Endothelial cell of umbilical vein (primary cell): ENCODE measurements at regions not wholly inside any gene's neighbourhood (a gene's known extent, or its start where the extent isn't known, plus 50 kb on each side); places are given as distances from the start of the nearest gene placed in this dataset.

Experiments used
- BruUV-seq: library from RNA; stranded (reverse); fragments of 400-500 nt; replicated peaks from 2 replicates; lab custom pipeline; 2021; lab: Mats Ljungman, UMichigan
- CTCF ChIA-PET: fragments of 300-600, 350-600 bp; sonication (Branson Sonifier 250); formaldehyde crosslinking; loops from one replicate; lab custom pipeline; 2021; ENCODE audit warnings: antibody characterized with exemption, inconsistent platforms; lab: Charles Lee
- POLR2A ChIA-PET: fragments of 300-600, 350-600 bp; sonication (Branson Sonifier 250); formaldehyde crosslinking; loops from one replicate; lab custom pipeline; 2021; ENCODE audit warnings: antibody characterized with exemption, inconsistent platforms; lab: Charles Lee
- DNase-seq: peaks from one replicate; pipeline ENCODE4 v3.0.0-alpha.2; 2011; ENCODE audit warnings: low read depth, low spot score
- FAIRE-seq: peaks from 2 replicates; lab custom pipeline; 2011; peaks lifted over from hg19 to GRCh38; lab: Jason Lieb, UNC
- H2AFZ ChIP-seq: 2 replicates; pipeline ENCODE4 v1.6.0; 2012; ENCODE audit warnings: low read depth, low read length, control low read depth, inconsistent platforms
- H3K27ac ChIP-seq: 2 replicates; pipeline ENCODE4 v1.5.1; 2011; ENCODE audit warnings: low read depth, mild to moderate bottlenecking, control low read depth, low read length, moderate library complexity; ENCODE audit not compliant: insufficient read depth
- H3K27me3 ChIP-seq, 2 experiments: 2 replicates each; pipeline versions ENCODE4 v1.6.0 to v1.6.1; 2011; ENCODE audit warnings: low read length in 2 of 2, mixed read lengths in 1 of 2; ENCODE audit not compliant: control insufficient read depth in 2 of 2, insufficient read depth in 2 of 2
- H3K36me3 ChIP-seq, 2 experiments: 2 replicates in 1 of 2; 3 replicates in 1 of 2; pipeline ENCODE4 v1.5.1; 2011; ENCODE audit warnings: low read length in 2 of 2, mild to moderate bottlenecking in 1 of 2, moderate library complexity in 1 of 2; ENCODE audit not compliant: control insufficient read depth in 2 of 2, insufficient read depth in 2 of 2; ENCODE audit errors: extremely low read depth in 1 of 2
- H3K4me1 ChIP-seq: 3 replicates; pipeline ENCODE4 v1.5.1; 2011; ENCODE audit warnings: mild to moderate bottlenecking, low read length; ENCODE audit not compliant: control insufficient read depth, insufficient read depth; ENCODE audit errors: extremely low read depth
- H3K4me2 ChIP-seq: 2 replicates; pipeline ENCODE4 v1.6.1; 2011; ENCODE audit warnings: low read length, control low read depth, mixed read lengths; ENCODE audit not compliant: insufficient read depth
- H3K4me3 ChIP-seq, 3 experiments: fragments of 200-600 bp in 1 of 3; sonication (generic), shearing (Covaris generic) in 1 of 3; replicated peaks in 1 of 3; 2 replicates each; pipeline ENCODE4 v1.5.1; 2011 to 2016; ENCODE audit warnings: control low read depth in 3 of 3, low read length in 3 of 3, mild to moderate bottlenecking in 2 of 3, inconsistent platforms in 1 of 3, low read depth in 1 of 3, moderate library complexity in 1 of 3; ENCODE audit not compliant: insufficient read depth in 1 of 3
- H3K79me2 ChIP-seq: 2 replicates; pipeline ENCODE4 v1.6.0; 2012; ENCODE audit warnings: low read length, inconsistent platforms; ENCODE audit not compliant: control insufficient read depth, insufficient read depth
- H3K9ac ChIP-seq: replicated peaks from 2 replicates; pipeline ENCODE3; 2011; ENCODE audit warnings: low read length, control low read depth; ENCODE audit not compliant: insufficient read depth; ENCODE audit errors: extremely low read depth
- H3K9me1 ChIP-seq: replicated peaks from 3 replicates; pipeline ENCODE4 v1.6.0; 2011; ENCODE audit warnings: mild to moderate bottlenecking, low read length; ENCODE audit not compliant: control insufficient read depth, insufficient read depth; ENCODE audit errors: extremely low read depth
- H3K9me3 ChIP-seq: replicated peaks from 2 replicates; pipeline ENCODE4 v1.5.1; 2012; ENCODE audit warnings: low read length, inconsistent platforms; ENCODE audit not compliant: control insufficient read depth, insufficient read depth
- H4K20me1 ChIP-seq: replicated peaks from 2 replicates; pipeline ENCODE3; 2011; ENCODE audit warnings: mild to moderate bottlenecking, low read length; ENCODE audit not compliant: control insufficient read depth, insufficient read depth; ENCODE audit errors: extremely low read depth
- CTCF ChIP-seq, 2 donors: IDR thresholded peaks; 1 replicate in 1 of 2; 2 replicates in 1 of 2; pipeline ENCODE4 v1.5.1; 2011; ENCODE audit warnings: low read length in 2 of 2, mild to moderate bottlenecking in 2 of 2, moderate library complexity in 2 of 2, control low read depth in 1 of 2, inconsistent platforms in 1 of 2, low read depth in 1 of 2; ENCODE audit not compliant: insufficient read depth in 1 of 2; ENCODE audit errors: extremely low read depth in 1 of 2
- EZH2 ChIP-seq: IDR thresholded peaks from 2 replicates; pipeline ENCODE4 v1.6.1; 2012; ENCODE audit warnings: borderline replicate concordance, low read depth, mild to moderate bottlenecking, moderate library complexity, low read length, inconsistent platforms; ENCODE audit not compliant: severe bottlenecking
- FOS ChIP-seq: IDR thresholded peaks from 2 replicates; pipeline ENCODE4 v1.6.1; 2011; ENCODE audit warnings: mild to moderate bottlenecking, low read length, moderate library complexity, borderline replicate concordance; ENCODE audit not compliant: insufficient read depth
- GATA2 ChIP-seq: IDR thresholded peaks from 2 replicates; pipeline ENCODE4 v1.7.0; 2011; ENCODE audit warnings: low read depth, mild to moderate bottlenecking, moderate library complexity, mixed read lengths, low read length; ENCODE audit not compliant: insufficient read length, insufficient read depth
- JUN ChIP-seq: IDR thresholded peaks from 2 replicates; pipeline ENCODE4 v1.6.1; 2011; ENCODE audit warnings: borderline replicate concordance, low read depth; ENCODE audit not compliant: insufficient read length, insufficient read depth
- MAX ChIP-seq: IDR thresholded peaks from 2 replicates; pipeline ENCODE4 v1.6.1; 2011; ENCODE audit not compliant: insufficient read depth, insufficient read length
- MYC ChIP-seq: IDR thresholded peaks from one replicate; pipeline ENCODE4 v1.6.1; 2011; ENCODE audit warnings: mild to moderate bottlenecking, low read depth, low read length
- POLR2A ChIP-seq: IDR thresholded peaks from 2 replicates; pipeline ENCODE4 v1.6.1; 2012; ENCODE audit warnings: low read depth, mild to moderate bottlenecking, control low read depth, low read length
- POLR2AphosphoS5 ChIP-seq: IDR thresholded peaks from 2 replicates; pipeline ENCODE4 v1.6.1; 2012; ENCODE audit warnings: low read depth, mild to moderate bottlenecking, control low read depth, low read length, moderate library complexity; ENCODE audit not compliant: insufficient read depth
- dilution Hi-C: fragments of 300-500 bp; cut with MboI; formaldehyde crosslinking; loops from one replicate; pipeline ENCODE4 v1.15.0; 2019; ENCODE audit warnings: low sequenced_read_pairs; ENCODE audit not compliant: extremely low pct_ligation_motif_present
- intact Hi-C: fragments of 100-400 bp; cut with micrococcal nuclease; formaldehyde crosslinking; loops from one replicate; pipeline ENCODE4 v1.10.0; 2022

GRCh38 chr6:77332915-77333623 lies 130.2 kb downstream of the HTR1B start:
- dilution Hi-C loops: no loop called here
- no peaks in the 10 kb centered on the region for H3K27me3 ChIP-seq
- H3K9me3 ChIP-seq: peaks cover 2% of the 10 kb centered on the region
- DNase-seq (no peak), FAIRE-seq (no peak)
- BruUV-seq: no TSS peak
- no peaks in the 10 kb centered on the region for H3K79me2 ChIP-seq
- H3K4me2 ChIP-seq: no peak overlapping the region
- H3K9me1 ChIP-seq: no peaks in the 10 kb centered on the region
- H3K9ac ChIP-seq: no peak overlapping the region
- intact Hi-C loops: no loop called here
- POLR2A ChIA-PET: no interaction called here
- no peak overlapping the region for H3K4me3 ChIP-seq
- TF ChIP-seq JUN (no peak), POLR2AphosphoS5 (no peak), GATA2 (no peak), MAX (no peak), MYC (no peak), POLR2A (no peak), EZH2 (no peak), CTCF (IDR thresholded peaks at IDR 0.05; ENCODE audit: extremely low read depth in 1 of 2, insufficient read depth in 1 of 2, low read depth in 1 of 2, low read length in 2 of 2) (no peak), FOS (no peak)
- no peak overlapping the region for H3K27ac ChIP-seq
- no peaks in the 10 kb centered on the region for H3K4me1 ChIP-seq
- peaks cover 0 to 2% of the 10 kb centered on the region in 2 experiments for H3K36me3 ChIP-seq
- no peak overlapping the region for H2AFZ ChIP-seq
- H4K20me1 ChIP-seq: no peaks in the 10 kb centered on the region
- CTCF ChIA-PET: no interaction called here
